Neuronal stem cell (in vitro differentiated cells): ENCODE measurements at regions not wholly inside any gene's neighbourhood (a gene's known extent, or its start where the extent isn't known, plus 50 kb on each side); places are given as distances from the start of the nearest gene placed in this dataset.

Source experiments
- DNase-seq: peaks from one replicate; pipeline ENCODE4 v3.0.0-alpha.2; 2013; ENCODE audit warnings: low spot score
- H2AFZ ChIP-seq: one replicate; pipeline ENCODE4 v1.6.1; 2013; ENCODE audit warnings: mild to moderate bottlenecking, low read length, inconsistent platforms
- H2AK5ac ChIP-seq: 2 replicates; pipeline ENCODE4 v1.6.1; 2013; ENCODE audit warnings: low read depth, mild to moderate bottlenecking, inconsistent platforms, low read length, moderate library complexity, mixed read lengths
- H2BK120ac ChIP-seq: 2 replicates; pipeline ENCODE4 v1.6.1; 2013; ENCODE audit warnings: low read depth, mild to moderate bottlenecking, inconsistent platforms, low read length, moderate library complexity, mixed read lengths
- H2BK12ac ChIP-seq: one replicate; pipeline ENCODE4 v1.6.1; 2013; ENCODE audit warnings: low read length, inconsistent platforms
- H2BK15ac ChIP-seq: 2 replicates; pipeline ENCODE4 v1.6.1; 2013; ENCODE audit warnings: mild to moderate bottlenecking, low read length, inconsistent platforms, mixed read lengths
- H2BK5ac ChIP-seq: one replicate; pipeline ENCODE4 v1.6.1; 2013; ENCODE audit warnings: inconsistent platforms, mild to moderate bottlenecking, low read length, moderate library complexity
- H3K14ac ChIP-seq: one replicate; pipeline ENCODE4 v1.6.1; 2013; ENCODE audit warnings: low read length, inconsistent platforms
- H3K18ac ChIP-seq: 2 replicates; pipeline ENCODE4 v1.6.1; 2013; ENCODE audit warnings: low read length, inconsistent platforms
- H3K23ac ChIP-seq: 2 replicates; pipeline ENCODE4 v1.6.1; 2013; ENCODE audit warnings: low read depth, mild to moderate bottlenecking, mixed read lengths, low read length, inconsistent platforms; ENCODE audit not compliant: poor library complexity
- H3K27ac ChIP-seq: replicated peaks from 3 replicates; pipeline ENCODE4 v1.5.1; 2013; ENCODE audit warnings: low read length, inconsistent platforms
- H3K27me3 ChIP-seq, 3 experiments: 2 replicates each; pipeline ENCODE4 v1.6.1; 2013; ENCODE audit warnings: low read length in 3 of 3, mild to moderate bottlenecking in 2 of 3, inconsistent platforms in 1 of 3, low read depth in 1 of 3, mixed read lengths in 1 of 3, moderate library complexity in 1 of 3; ENCODE audit not compliant: control insufficient read depth in 3 of 3, insufficient read depth in 3 of 3
- H3K36me3 ChIP-seq, 2 donors: replicated peaks in 1 of 2; 2 replicates each; pipeline ENCODE4 v1.6.1; 2013; ENCODE audit warnings: low read length in 2 of 2; ENCODE audit not compliant: control insufficient read depth in 2 of 2, insufficient read depth in 2 of 2
- H3K4ac ChIP-seq: 2 replicates; pipeline ENCODE4 v1.6.1; 2013; ENCODE audit warnings: inconsistent platforms, mild to moderate bottlenecking, low read length, moderate library complexity
- H3K4me1 ChIP-seq, 2 donors: 1 replicate in 1 of 2; 2 replicates in 1 of 2; pipeline ENCODE4 v1.6.1; 2013; ENCODE audit warnings: low read length in 2 of 2, low read depth in 1 of 2; ENCODE audit not compliant: control insufficient read depth in 2 of 2, insufficient read depth in 1 of 2
- H3K4me2 ChIP-seq: one replicate; pipeline ENCODE4 v1.6.1; 2013; ENCODE audit warnings: mild to moderate bottlenecking, low read length, inconsistent platforms; ENCODE audit not compliant: insufficient read depth, poor library complexity, severe bottlenecking
- H3K4me3 ChIP-seq, 2 donors: 2 replicates each; pipeline ENCODE4 v1.5.1; 2013; ENCODE audit warnings: low read length in 2 of 2, mild to moderate bottlenecking in 2 of 2, inconsistent platforms in 1 of 2, moderate library complexity in 1 of 2
- H3K79me1 ChIP-seq: one replicate; pipeline ENCODE4 v1.6.1; 2013; ENCODE audit warnings: low read depth, mild to moderate bottlenecking, inconsistent platforms, low read length, moderate library complexity
- H3K9ac ChIP-seq: one replicate; pipeline ENCODE4 v1.6.1; 2013; ENCODE audit warnings: mild to moderate bottlenecking, low read depth, low read length, inconsistent platforms; ENCODE audit not compliant: poor library complexity
- H3K9me3 ChIP-seq, 2 donors: replicated peaks in 1 of 2; 2 replicates each; pipeline versions ENCODE3 to v1.6.1; 2013; ENCODE audit warnings: low read length in 2 of 2, mild to moderate bottlenecking in 2 of 2, inconsistent platforms in 1 of 2, low read depth in 1 of 2, mixed read lengths in 1 of 2, moderate library complexity in 1 of 2; ENCODE audit not compliant: control insufficient read depth in 2 of 2, insufficient read depth in 1 of 2
- H4K8ac ChIP-seq: one replicate; pipeline ENCODE4 v1.6.1; 2013; ENCODE audit warnings: low read depth, mild to moderate bottlenecking, inconsistent platforms, low read length, moderate library complexity
- H4K91ac ChIP-seq: one replicate; pipeline ENCODE4 v1.6.1; 2013; ENCODE audit warnings: low read length, low read depth, mild to moderate bottlenecking, inconsistent platforms; ENCODE audit not compliant: poor library complexity
- WGBS, 2 donors: extraction: QIAGEN DNeasy Blood & Tissue Kit; methylation state at CpG; one replicate each; pipeline ENCODE4 v1.1.7; 2013; ENCODE audit warnings: missing lambda C conversion rate in 2 of 2, mixed read lengths in 1 of 2; ENCODE audit not compliant: insufficient read length in 2 of 2, insufficient replicate concordance in 1 of 2; ENCODE audit errors: extremely low coverage in 2 of 2; 5-methylcytosine and 5-hydroxymethylcytosine counted together

DNA sequence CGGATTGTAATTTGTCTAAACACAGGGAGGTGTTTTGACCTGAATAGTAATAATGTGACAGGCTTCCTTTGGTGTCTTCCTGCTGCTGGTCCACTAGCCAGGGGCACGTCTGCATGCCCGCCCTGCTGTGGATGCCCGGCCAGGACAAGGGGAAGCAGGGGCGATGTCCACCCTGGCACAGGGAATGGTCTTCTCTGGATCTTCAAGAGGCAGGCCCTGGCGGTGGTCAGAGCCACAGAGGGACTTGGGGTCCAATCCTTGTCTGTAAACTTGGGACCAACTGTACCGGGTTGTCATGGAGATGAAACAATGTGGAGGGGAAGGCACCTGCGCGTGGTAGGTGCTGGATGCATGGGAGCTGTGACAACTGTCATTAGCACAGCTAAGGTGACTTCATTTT lies 134.1 kb downstream of the RPLP1 start:
- Histone ChIP-seq H3K14ac (no peak overlapping the region), H2BK12ac (no peak overlapping the region), H3K9ac (no peak overlapping the region), H3K27ac (no peak overlapping the region), H3K4me3 (no peak overlapping the region), H3K9me3 (no peaks in the 10 kb centered on the region), H3K23ac (no peak overlapping the region), H4K91ac (no peak overlapping the region), H3K4me2 (no peak overlapping the region), H2BK120ac (no peak overlapping the region), H3K4me1 (no peaks in the 10 kb centered on the region), H3K4ac (no peak overlapping the region), H3K18ac (no peak overlapping the region), H3K27me3 (peaks cover 0 to 11% (median 0%) of the 10 kb centered on the region in 3 experiments), H3K36me3 (no peaks in the 10 kb centered on the region), H2AFZ (no peak overlapping the region), H2AK5ac (no peak overlapping the region), H4K8ac (no peak overlapping the region), H3K79me1 (no peaks in the 10 kb centered on the region), H2BK5ac (no peak overlapping the region), H2BK15ac (no peak overlapping the region)
- DNase-seq, result no peak
- no CpG with 5 or more reads among the region's 9 CpGs for WGBS, 2 donors

- Histone ChIP-seq H2BK12ac (no peak overlapping the region), H3K4me1 (no peaks in the 10 kb centered on the region), H2BK120ac (no peak overlapping the region), H2BK5ac (no peak overlapping the region), H3K27ac (no peak overlapping the region), H2AK5ac (no peak overlapping the region), H3K79me1 (no peaks in the 10 kb centered on the region), H4K91ac (no peak overlapping the region), H4K8ac (no peak overlapping the region), H3K4me3 (no peak overlapping the region), H3K9me3 (no peaks in the 10 kb centered on the region), H3K36me3 (no peaks in the 10 kb centered on the region), H3K9ac (no peak overlapping the region), H3K27me3 (peaks cover 0 to 8% (median 0%) of the 10 kb centered on the region in 3 experiments), H2AFZ (no peak overlapping the region), H3K18ac (no peak overlapping the region), H3K4me2 (no peak overlapping the region), H2BK15ac (no peak overlapping the region), H3K23ac (no peak overlapping the region), H3K4ac (no peak overlapping the region), H3K14ac (no peak overlapping the region)
- DNase-seq, result no peak
- WGBS, 2 donors, result no CpG with 5 or more reads among the region's 4 CpGs
Observed at GRCh38 chr15:69587723-69588426, 135.3 kb downstream of the RPLP1 start.

GRCh38 chr15:69590201-69590710 lies 137.6 kb downstream of the RPLP1 start:
- Histone ChIP-seq H2AFZ (no peak overlapping the region), H3K27me3 (peaks cover 0 to 4% (median 0%) of the 10 kb centered on the region in 3 experiments), H4K8ac (no peak overlapping the region), H3K18ac (no peak overlapping the region), H3K4ac (no peak overlapping the region), H3K27ac (no peak overlapping the region), H2AK5ac (peak overlapping the region; percentile 47), H2BK12ac (no peak overlapping the region), H3K4me2 (no peak overlapping the region), H3K14ac (no peak overlapping the region), H3K9ac (no peak overlapping the region), H3K9me3 (no peaks in the 10 kb centered on the region), H2BK5ac (no peak overlapping the region), H3K36me3 (no peaks in the 10 kb centered on the region), H3K4me1 (peaks cover 0 to 1% of the 10 kb centered on the region in 2 donors), H3K79me1 (no peaks in the 10 kb centered on the region), H3K4me3 (no peak overlapping the region), H2BK120ac (no peak overlapping the region), H2BK15ac (no peak overlapping the region), H4K91ac (no peak overlapping the region), H3K23ac (no peak overlapping the region)
- no CpG with 5 or more reads among the region's 8 CpGs for WGBS, 2 donors
- no peak for DNase-seq

DNA sequence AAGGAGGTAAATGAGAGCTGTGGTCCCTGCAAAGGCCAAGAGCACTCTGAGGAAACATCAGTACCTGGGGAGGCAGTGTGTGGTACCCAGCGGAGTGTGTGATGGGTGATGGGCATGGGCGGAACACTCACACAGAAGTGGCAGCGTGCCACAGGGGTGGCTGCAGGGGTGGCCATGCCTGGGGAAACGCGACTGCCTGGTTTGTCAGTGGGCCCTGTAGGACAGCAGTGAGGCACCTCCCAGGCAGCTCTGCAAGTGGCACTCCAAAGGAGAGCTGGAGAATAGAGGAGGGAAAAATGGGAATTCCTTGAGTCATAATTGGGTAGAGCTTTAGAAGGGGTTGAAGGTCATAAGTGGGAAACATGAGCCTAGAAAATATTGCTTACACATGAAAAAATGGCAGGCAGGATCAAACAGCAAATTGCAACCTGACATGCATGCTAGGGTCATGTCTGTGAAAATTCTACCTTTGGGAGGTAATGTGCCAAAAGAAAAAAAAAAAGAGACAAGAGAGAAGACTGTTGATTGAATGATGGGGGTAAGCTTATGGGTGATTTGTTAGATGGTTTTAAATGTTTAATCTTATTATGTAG lies 138.4 kb downstream of the RPLP1 start:
- H3K27me3 ChIP-seq, result peaks cover 0 to 3% (median 0%) of the 10 kb centered on the region in 3 experiments
- WGBS, 2 donors, result no CpG with 5 or more reads among the region's 5 CpGs

More for the DNA sequence above, 138.4 kb downstream of the RPLP1 start:
- peaks cover 0 to 3% of the 10 kb centered on the region in 2 donors for H3K4me1 ChIP-seq
- H2BK15ac ChIP-seq, result no peak overlapping the region
- no peak overlapping the region for H2AFZ ChIP-seq
- H3K79me1 ChIP-seq, result no peaks in the 10 kb centered on the region
- H3K23ac ChIP-seq, result no peak overlapping the region
- DNase-seq, result no peak
- H3K36me3 ChIP-seq, result no peaks in the 10 kb centered on the region
- no peak overlapping the region for H3K18ac ChIP-seq
- no peaks in the 10 kb centered on the region for H3K9me3 ChIP-seq
- no peak overlapping the region for H2BK120ac ChIP-seq
- no peak overlapping the region for H3K27ac ChIP-seq
- H3K9ac ChIP-seq, result no peak overlapping the region
- H3K4me2 ChIP-seq, result no peak overlapping the region
- peak overlapping the region in 1 of 2 donors; percentile 40 for H3K4me3 ChIP-seq
- H2AK5ac ChIP-seq, result no peak overlapping the region
- H3K14ac ChIP-seq, result no peak overlapping the region
- no peak overlapping the region for H2BK5ac ChIP-seq
- H2BK12ac ChIP-seq, result no peak overlapping the region
- H4K8ac ChIP-seq, result no peak overlapping the region
- H4K91ac ChIP-seq, result no peak overlapping the region
- H3K4ac ChIP-seq, result no peak overlapping the region
